ENCODE measurements at regions not wholly inside any gene's neighbourhood (a gene's known extent, or its start where the extent isn't known, plus 50 kb on each side); places are given as distances from the start of the nearest gene placed in this dataset.

- H3K27me3 ChIP-seq, result no peaks in the 10 kb centered on the region
- H3K4me1 ChIP-seq, result no peaks in the 10 kb centered on the region
- intact Hi-C loops (cut with DNase I; ENCODE audit: low total_unique reads) (no loop called here), in situ Hi-C loops (cut with MboI; ENCODE audit: low pct_ligation_motif_present in 1 of 4, low pct_unique_long_range_greater_than_20kb in 1 of 4, low sequenced_read_pairs in 3 of 4) (no loop called here)
- no peaks in the 10 kb centered on the region for H3K36me3 ChIP-seq
- no peak for DNase-seq
- H3K9me3 ChIP-seq, result no peaks in the 10 kb centered on the region
- no peak overlapping the region for H3K27ac ChIP-seq
- whole genome bisulfite sequencing, 2 donors (ENCODE audit: low coverage in 1 of 2), result 71 to 90% methylated on average over 1 to 2 of the region's 2 CpGs
- H3K4me3 ChIP-seq, result no peak overlapping the region
- TF ChIP-seq EP300 (IDR thresholded peaks at IDR 0.05; ENCODE audit: low read depth) (no peak), POLR2AphosphoS5 (IDR thresholded peaks at IDR 0.05) (no peak), POLR2A (IDR thresholded peaks at IDR 0.05) (no peak), CTCF (IDR thresholded peaks at IDR 0.05) (no peak)
Observed at GRCh38 chr21:27300770-27301169, 333.9 kb upstream of the ADAMTS5 start.

GRCh38 chr21:27298465-27298864, 331.6 kb upstream of the ADAMTS5 start:
- no peaks in the 10 kb centered on the region for H3K27me3 ChIP-seq
- H3K27ac ChIP-seq, result no peak overlapping the region
- no peak for DNase-seq
- no peaks in the 10 kb centered on the region for H3K36me3 ChIP-seq
- no peak for TF ChIP-seq EP300 (IDR thresholded peaks at IDR 0.05; ENCODE audit: low read depth)
- no peak for TF ChIP-seq POLR2A (IDR thresholded peaks at IDR 0.05)
- no peak for TF ChIP-seq POLR2AphosphoS5 (IDR thresholded peaks at IDR 0.05)
- no peak for TF ChIP-seq CTCF (IDR thresholded peaks at IDR 0.05)
- in situ Hi-C loops (cut with MboI; ENCODE audit: low pct_ligation_motif_present in 1 of 4, low pct_unique_long_range_greater_than_20kb in 1 of 4, low sequenced_read_pairs in 3 of 4), result no loop called here
- WGBS, 2 donors (ENCODE audit: low coverage in 1 of 2), result 52 to 60% methylated on average over 1 of the region's 1 CpG
- intact Hi-C loops (cut with DNase I; ENCODE audit: low total_unique reads), result no loop called here
- H3K9me3 ChIP-seq, result no peaks in the 10 kb centered on the region
- no peak overlapping the region for H3K4me3 ChIP-seq
- H3K4me1 ChIP-seq, result no peaks in the 10 kb centered on the region

GRCh38 chr21:27293239-27293638, 326.4 kb upstream of the ADAMTS5 start:
- 73 to 77% methylated on average over 1 of the region's 1 CpG for WGBS, 2 donors (ENCODE audit: low coverage in 1 of 2)
- Histone ChIP-seq H3K4me1 (peaks cover 0 to 11% (median 0%) of the 10 kb centered on the region in 4 donors), H3K9me3 (no peaks in the 10 kb centered on the region), H3K4me3 (no peak overlapping the region), H3K36me3 (no peaks in the 10 kb centered on the region), H3K27me3 (no peaks in the 10 kb centered on the region), H3K27ac (no peak overlapping the region)
- in situ Hi-C loops (cut with MboI; ENCODE audit: low pct_ligation_motif_present in 1 of 4, low pct_unique_long_range_greater_than_20kb in 1 of 4, low sequenced_read_pairs in 3 of 4), result no loop called here
- intact Hi-C loops (cut with DNase I; ENCODE audit: low total_unique reads), result no loop called here
- DNase-seq, result no peak
- TF ChIP-seq POLR2AphosphoS5 (IDR thresholded peaks at IDR 0.05) (no peak), POLR2A (IDR thresholded peaks at IDR 0.05) (no peak), CTCF (IDR thresholded peaks at IDR 0.05) (no peak), EP300 (IDR thresholded peaks at IDR 0.05; ENCODE audit: low read depth) (no peak)

GRCh38 chr21:27292783-27293182, 325.9 kb upstream of the ADAMTS5 start:
- 65 to 80% methylated on average over 2 of the region's 2 CpGs for WGBS, 2 donors (ENCODE audit: low coverage in 1 of 2)
- DNase-seq, result no peak

GRCh38 chr21:27292229-27292628, 325.3 kb upstream of the ADAMTS5 start:
- H3K27ac ChIP-seq, result no peak overlapping the region
- H3K4me1 ChIP-seq, result peaks cover 0 to 11% (median 0%) of the 10 kb centered on the region in 4 donors
- H3K36me3 ChIP-seq, result no peaks in the 10 kb centered on the region
- in situ Hi-C loops (cut with MboI; ENCODE audit: low pct_ligation_motif_present in 1 of 4, low pct_unique_long_range_greater_than_20kb in 1 of 4, low sequenced_read_pairs in 3 of 4) (no loop called here), intact Hi-C loops (cut with DNase I; ENCODE audit: low total_unique reads) (no loop called here)
- no peaks in the 10 kb centered on the region for H3K9me3 ChIP-seq
- H3K4me3 ChIP-seq, result no peak overlapping the region
- DNase-seq, result no peak
- no peaks in the 10 kb centered on the region for H3K27me3 ChIP-seq
- TF ChIP-seq EP300 (IDR thresholded peaks at IDR 0.05; ENCODE audit: low read depth) (no peak), POLR2A (IDR thresholded peaks at IDR 0.05) (no peak), POLR2AphosphoS5 (IDR thresholded peaks at IDR 0.05) (no peak), CTCF (IDR thresholded peaks at IDR 0.05) (no peak)

More at GRCh38 chr21:27292783-27293182, 325.9 kb upstream of the ADAMTS5 start:
- Histone ChIP-seq H3K36me3 (no peaks in the 10 kb centered on the region), H3K27ac (no peak overlapping the region), H3K4me3 (no peak overlapping the region), H3K27me3 (no peaks in the 10 kb centered on the region), H3K4me1 (peaks cover 0 to 11% (median 0%) of the 10 kb centered on the region in 4 donors), H3K9me3 (no peaks in the 10 kb centered on the region)
- in situ Hi-C loops (cut with MboI; ENCODE audit: low pct_ligation_motif_present in 1 of 4, low pct_unique_long_range_greater_than_20kb in 1 of 4, low sequenced_read_pairs in 3 of 4), result no loop called here
- no peak for TF ChIP-seq POLR2AphosphoS5 (IDR thresholded peaks at IDR 0.05)
- intact Hi-C loops (cut with DNase I; ENCODE audit: low total_unique reads), result no loop called here

Data from transverse colon (tissue), 4 donors.